Stimulated activated CD4-positive, alpha-beta T cell treated with anti-CD3 and anti-CD28 coated beads, Interleukin-12 subunit alpha, Interleukin-12 subunit beta, amount 100 ng/mL, for 48 hours (primary cell): ENCODE measurements at regions not wholly inside any gene's neighbourhood (a gene's known extent, or its start where the extent isn't known, plus 50 kb on each side); places are given as distances from the start of the nearest gene placed in this dataset.

Experiments
- DNase-seq, 3 donors: peaks; one replicate each; pipeline ENCODE4 v3.0.0-alpha.2; 2020; ENCODE audit warnings: low read depth in 2 of 3, low spot score in 1 of 3

GRCh38 chr10:111968647-111969046, 214.9 kb downstream of the GPAM start:
- DNase-seq = no peak

GRCh38 chr10:111970111-111970510, 213.5 kb downstream of the GPAM start:
- no peak for DNase-seq

- DNase-seq = no peak
Measured at GRCh38 chr10:111972109-111972508, 211.5 kb downstream of the GPAM start.

GRCh38 chr10:111973306-111973705, 210.3 kb downstream of the GPAM start:
- no peak for DNase-seq

- DNase-seq = no peak
Measured at GRCh38 chr10:111973826-111974225, 209.7 kb downstream of the GPAM start.

GRCh38 chr10:111974325-111974724, 209.2 kb downstream of the GPAM start:
- DNase-seq = no peak

- no peak for DNase-seq
Measured at GRCh38 chr10:111976557-111976956, 207.0 kb downstream of the GPAM start.

GRCh38 chr10:111984057-111984456, 199.5 kb downstream of the GPAM start:
- no peak for DNase-seq

GRCh38 chr10:111986079-111986478, 197.5 kb downstream of the GPAM start:
- DNase-seq = no peak

GRCh38 chr10:111988646-111989045, 194.9 kb downstream of the GPAM start:
- no peak for DNase-seq

GRCh38 chr10:111989136-111989911, 194.2 kb downstream of the GPAM start:
- DNase-seq = no peak

GRCh38 chr10:111990734-111991133, 192.8 kb downstream of the GPAM start:
- DNase-seq = no peak

GRCh38 chr10:111993321-111993720, 190.2 kb downstream of the GPAM start:
- no peak for DNase-seq

- no peak for DNase-seq
Measured at GRCh38 chr10:111993872-111994426, 189.6 kb downstream of the GPAM start.

- DNase-seq = no peak
Measured at GRCh38 chr10:111996103-111996502, 187.5 kb downstream of the GPAM start.

GRCh38 chr10:111998728-111999127, 184.8 kb downstream of the GPAM start:
- no peak for DNase-seq

GRCh38 chr10:111999205-111999914, 184.2 kb downstream of the GPAM start:
- DNase-seq = no peak

- DNase-seq = no peak
Measured at GRCh38 chr10:111999915-112000302, 183.7 kb downstream of the GPAM start.

- DNase-seq = no peak
Measured at GRCh38 chr10:112000466-112000865, 183.1 kb downstream of the GPAM start.

GRCh38 chr10:112002206-112002605, 181.4 kb downstream of the GPAM start:
- no peak for DNase-seq

- no peak for DNase-seq
Measured at GRCh38 chr10:112004075-112004474, 179.5 kb downstream of the GPAM start.

- no peak for DNase-seq
Measured at GRCh38 chr10:112005044-112005443, 178.5 kb downstream of the GPAM start.
